DOHH2 (cell line): ENCODE measurements at regions not wholly inside any gene's neighbourhood (a gene's known extent, or its start where the extent isn't known, plus 50 kb on each side); places are given as distances from the start of the nearest gene placed in this dataset.

Source experiments
- H3F3A ChIP-seq: fragments of 200-600 bp; sonication (generic), shearing (Covaris generic); 2 replicates; pipeline ENCODE4 v1.6.0; 2016; ENCODE audit warnings: antibody characterized with exemption, mild to moderate bottlenecking; ENCODE audit not compliant: control insufficient read depth, insufficient read depth
- H3K27ac ChIP-seq: fragments of 200-600 bp; sonication (generic); 2 replicates; pipeline ENCODE4 v1.5.1; 2014; ENCODE audit warnings: low read depth, mild to moderate bottlenecking, low read length, moderate library complexity
- H3K27me3 ChIP-seq: fragments of 200-600 bp; sonication (generic); 2 replicates; pipeline ENCODE4 v1.6.1; 2014; ENCODE audit warnings: mild to moderate bottlenecking, low read length, mixed read lengths; ENCODE audit not compliant: control insufficient read depth
- H3K36me3 ChIP-seq: fragments of 200-600 bp; sonication (generic); 2 replicates; pipeline ENCODE4 v1.6.1; 2014; ENCODE audit warnings: mild to moderate bottlenecking, low read length, moderate library complexity, mixed read lengths; ENCODE audit not compliant: control insufficient read depth
- H3K4me1 ChIP-seq: fragments of 200-600 bp; sonication (generic); 2 replicates; pipeline ENCODE4 v1.6.1; 2014; ENCODE audit warnings: mild to moderate bottlenecking, low read length, mixed read lengths; ENCODE audit not compliant: control insufficient read depth
- H3K4me2 ChIP-seq: fragments of 200-600 bp; sonication (generic); 2 replicates; pipeline ENCODE4 v1.6.0; 2014; ENCODE audit warnings: mild to moderate bottlenecking, low read length, moderate library complexity
- H3K4me3 ChIP-seq: fragments of 200-600 bp; sonication (generic); 2 replicates; pipeline ENCODE4 v1.5.1; 2014; ENCODE audit warnings: mild to moderate bottlenecking, low read length, mixed read lengths
- H3K79me2 ChIP-seq: fragments of 200-600 bp; sonication (generic); 2 replicates; pipeline ENCODE4 v1.6.1; 2014; ENCODE audit warnings: mild to moderate bottlenecking, low read length, mixed read lengths; ENCODE audit not compliant: control insufficient read depth
- H3K9me2 ChIP-seq: fragments of 200-600 bp; sonication (generic); replicated peaks from 2 replicates; pipeline ENCODE4 v1.6.1; 2014; ENCODE audit warnings: mild to moderate bottlenecking, low read length, mixed read lengths; ENCODE audit not compliant: control insufficient read depth
- H3K9me3 ChIP-seq: fragments of 200-600 bp; sonication (generic); 2 replicates; pipeline ENCODE4 v1.6.1; 2014; ENCODE audit warnings: antibody characterized with exemption, low read length, mixed read lengths; ENCODE audit not compliant: control insufficient read depth, insufficient read depth
- H4K20me1 ChIP-seq: fragments of 200-600 bp; sonication (generic); 2 replicates; pipeline ENCODE4 v1.6.0; 2014; ENCODE audit warnings: low read depth, mild to moderate bottlenecking, antibody characterized with exemption, low read length, moderate library complexity; ENCODE audit not compliant: control insufficient read depth, insufficient read depth
- CTCF ChIP-seq: fragments of 200-600 bp; sonication (generic); IDR thresholded peaks from one replicate; pipeline ENCODE4 v1.5.1; 2014; ENCODE audit warnings: antibody characterized with exemption, mild to moderate bottlenecking, low read depth, low read length; ENCODE audit not compliant: poor library complexity, severe bottlenecking
- EZH2phosphoT487 ChIP-seq: fragments of 200-600 bp; sonication (generic); IDR thresholded peaks from 2 replicates; pipeline ENCODE4 v1.6.1; 2017; ENCODE audit warnings: borderline replicate concordance, mild to moderate bottlenecking, antibody characterized with exemption, low read length, moderate library complexity, mixed read lengths

- H3K4me3 ChIP-seq: no peak overlapping the region
- no peaks in the 10 kb centered on the region for H3K9me2 ChIP-seq
- H3K27me3 ChIP-seq: no peaks in the 10 kb centered on the region
- no peak overlapping the region for H3K4me2 ChIP-seq
- no peak overlapping the region for H3K27ac ChIP-seq
- no peaks in the 10 kb centered on the region for H3K9me3 ChIP-seq
- H3K79me2 ChIP-seq: no peaks in the 10 kb centered on the region
- no peaks in the 10 kb centered on the region for H3F3A ChIP-seq
- no peak for TF ChIP-seq CTCF
- no peak for TF ChIP-seq EZH2phosphoT487
- H3K36me3 ChIP-seq: no peaks in the 10 kb centered on the region
- no peaks in the 10 kb centered on the region for H4K20me1 ChIP-seq
- no peaks in the 10 kb centered on the region for H3K4me1 ChIP-seq
Measured at GRCh38 chr17:79183293-79184158, 108.9 kb downstream of the ENGASE start.

- Histone ChIP-seq H3K79me2 (no peaks in the 10 kb centered on the region), H3K27ac (no peak overlapping the region), H3K27me3 (no peaks in the 10 kb centered on the region), H3F3A (no peaks in the 10 kb centered on the region), H3K4me3 (no peak overlapping the region), H3K9me2 (no peaks in the 10 kb centered on the region), H3K4me2 (no peak overlapping the region), H3K36me3 (no peaks in the 10 kb centered on the region), H3K4me1 (no peaks in the 10 kb centered on the region), H4K20me1 (no peaks in the 10 kb centered on the region), H3K9me3 (no peaks in the 10 kb centered on the region)
- TF ChIP-seq CTCF: no peak
- no peak for TF ChIP-seq EZH2phosphoT487
Measured at GRCh38 chr17:79183043-79183292, 108.3 kb downstream of the ENGASE start.

GRCh38 chr17:79182176-79183042 lies 107.8 kb downstream of the ENGASE start:
- Histone ChIP-seq H3K4me2 (no peak overlapping the region), H4K20me1 (no peaks in the 10 kb centered on the region), H3K4me1 (no peaks in the 10 kb centered on the region), H3K36me3 (no peaks in the 10 kb centered on the region), H3K79me2 (no peaks in the 10 kb centered on the region), H3K9me2 (no peaks in the 10 kb centered on the region), H3K27ac (no peak overlapping the region), H3F3A (no peaks in the 10 kb centered on the region), H3K9me3 (no peaks in the 10 kb centered on the region), H3K4me3 (no peak overlapping the region), H3K27me3 (no peaks in the 10 kb centered on the region)
- TF ChIP-seq CTCF: no peak
- TF ChIP-seq EZH2phosphoT487: no peak
